ENCODE measurements at regions not wholly inside any gene's neighbourhood (a gene's known extent, or its start where the extent isn't known, plus 50 kb on each side); places are given as distances from the start of the nearest gene placed in this dataset.

DNA sequence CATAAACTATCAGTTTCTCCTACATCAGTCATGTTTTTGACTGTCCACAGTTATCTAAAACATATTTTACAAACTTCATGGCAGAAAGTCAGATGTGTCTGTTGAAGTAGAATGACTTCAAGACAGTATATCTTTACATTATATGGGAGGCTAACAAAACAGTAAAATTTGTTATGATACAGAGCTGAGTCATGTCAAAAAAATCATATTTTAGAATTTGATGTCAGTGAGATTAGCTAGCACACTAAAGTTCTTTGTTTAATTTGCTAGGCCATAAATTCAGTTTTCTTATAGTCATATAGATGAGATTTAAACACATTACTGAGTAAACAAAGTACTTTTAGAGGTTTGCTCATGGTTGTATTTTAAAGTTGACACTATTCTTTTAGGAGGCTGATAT lies 80.3 kb upstream of the IGSF10 start:
- TF ChIP-seq CTCF (IDR thresholded peaks at IDR 0.05 in 2 of 3, conservative IDR thresholded peaks at IDR 0.05 in 1 of 3; ENCODE audit: borderline replicate concordance in 1 of 3, insufficient read depth in 1 of 3, low read depth in 2 of 3, low read length in 2 of 3) (no peak), REST (IDR thresholded peaks at IDR 0.05; ENCODE audit: low read depth) (no peak), SP1 (IDR thresholded peaks at IDR 0.05; ENCODE audit: low read depth) (no peak), SIN3A (IDR thresholded peaks at IDR 0.05; ENCODE audit: low read depth) (no peak), POLR2AphosphoS5 (IDR thresholded peaks at IDR 0.05; ENCODE audit: low read depth, low read length) (no peak), JUND (IDR thresholded peaks at IDR 0.05) (no peak), EZH2 (IDR thresholded peaks at IDR 0.05) (no peak), EZH2phosphoT487 (IDR thresholded peaks at IDR 0.05; ENCODE audit: borderline replicate concordance) (no peak), EGR1 (IDR thresholded peaks at IDR 0.05; ENCODE audit: low read depth) (no peak), ZNF274 (IDR thresholded peaks at IDR 0.05; ENCODE audit: low read depth, low read length) (no peak), ELF1 (IDR thresholded peaks at IDR 0.05; ENCODE audit: borderline replicate concordance, low read depth) (no peak), RAD21 (IDR thresholded peaks at IDR 0.05; ENCODE audit: low read depth) (no peak)

Data from HCT116 (cell line).